ENCODE measurements at regions not wholly inside any gene's neighbourhood (a gene's known extent, or its start where the extent isn't known, plus 50 kb on each side); places are given as distances from the start of the nearest gene placed in this dataset.

GRCh38 chr3:162971715-162972114 is 1475.1 kb downstream of the OTOL1 start (continued):
- TF ChIP-seq ZNF532 (CRISPR knock-in tag; IDR thresholded peaks at IDR 0.05; ENCODE audit: borderline replicate concordance) (no peak), NFATC4 (CRISPR knock-in tag; IDR thresholded peaks at IDR 0.05) (no peak), SMAD4 (CRISPR knock-in tag; IDR thresholded peaks at IDR 0.05) (no peak), IRF2 (CRISPR knock-in tag; IDR thresholded peaks at IDR 0.05; ENCODE audit: borderline replicate concordance, low read depth) (no peak), MXD4 (CRISPR knock-in tag; IDR thresholded peaks at IDR 0.05; ENCODE audit: borderline replicate concordance) (no peak), EMX1 (CRISPR knock-in tag; IDR thresholded peaks at IDR 0.05) (no peak)

- Mint-ChIP-seq H3K36me3 (no peaks in the 10 kb centered on the region; the same call in 1 of the 2 replicates), H3K4me3 (no peak overlapping the region), H3K9me3 (peaks cover 11% of the 10 kb centered on the region), H3K27ac (no peak overlapping the region), H3K27me3 (ENCODE audit: low read depth) (no peaks in the 10 kb centered on the region), H3K4me1 (no peaks in the 10 kb centered on the region)
- ChIA-PET POLR2A (no interaction called here), CTCF (no interaction called here)
- ATAC-seq (no peak), DNase-seq (ENCODE audit: low spot score) (no peak)
- TF ChIP-seq NFYB (CRISPR knock-in tag; conservative IDR thresholded peaks at IDR 0.05; ENCODE audit: low read depth) (no peak), SMAD3 (CRISPR knock-in tag; IDR thresholded peaks at IDR 0.05; ENCODE audit: borderline replicate concordance) (no peak), ATF6 (CRISPR knock-in tag; IDR thresholded peaks at IDR 0.05) (no peak)
Observed at GRCh38 chr3:162973428-162973917, 1476.9 kb downstream of the OTOL1 start.

- Mint-ChIP-seq H3K36me3 (peaks cover 5% of the 10 kb centered on the region; the same call in 1 of the 2 replicates), H3K27ac (no peak overlapping the region), H3K9me3 (peaks cover 8% of the 10 kb centered on the region), H3K27me3 (ENCODE audit: low read depth) (no peaks in the 10 kb centered on the region), H3K4me3 (no peak overlapping the region), H3K4me1 (no peaks in the 10 kb centered on the region)
- POLR2A ChIA-PET, result no interaction called here
- DNase-seq (ENCODE audit: low spot score) (no peak), ATAC-seq (no peak)
- CTCF ChIA-PET, result no interaction called here
- TF ChIP-seq AR (CRISPR knock-in tag; IDR thresholded peaks at IDR 0.05) (no peak), TEAD4 (CRISPR knock-in tag; IDR thresholded peaks at IDR 0.05) (no peak), CBFB (CRISPR knock-in tag; IDR thresholded peaks at IDR 0.05; ENCODE audit: low read depth) (no peak), ZNF281 (CRISPR knock-in tag; IDR thresholded peaks at IDR 0.05) (no peak), PREB (CRISPR knock-in tag; IDR thresholded peaks at IDR 0.05; ENCODE audit: borderline replicate concordance) (no peak), E2F5 (CRISPR knock-in tag; IDR thresholded peaks at IDR 0.05) (no peak), ZNF423 (CRISPR knock-in tag; IDR thresholded peaks at IDR 0.05) (no peak), MLX (CRISPR knock-in tag; IDR thresholded peaks at IDR 0.05) (no peak)
Observed at GRCh38 chr3:162978136-162978535, 1481.5 kb downstream of the OTOL1 start.

All from WTC11 (cell line).